ENCODE measurements at regions not wholly inside any gene's neighbourhood (a gene's known extent, or its start where the extent isn't known, plus 50 kb on each side); places are given as distances from the start of the nearest gene placed in this dataset.

DNA sequence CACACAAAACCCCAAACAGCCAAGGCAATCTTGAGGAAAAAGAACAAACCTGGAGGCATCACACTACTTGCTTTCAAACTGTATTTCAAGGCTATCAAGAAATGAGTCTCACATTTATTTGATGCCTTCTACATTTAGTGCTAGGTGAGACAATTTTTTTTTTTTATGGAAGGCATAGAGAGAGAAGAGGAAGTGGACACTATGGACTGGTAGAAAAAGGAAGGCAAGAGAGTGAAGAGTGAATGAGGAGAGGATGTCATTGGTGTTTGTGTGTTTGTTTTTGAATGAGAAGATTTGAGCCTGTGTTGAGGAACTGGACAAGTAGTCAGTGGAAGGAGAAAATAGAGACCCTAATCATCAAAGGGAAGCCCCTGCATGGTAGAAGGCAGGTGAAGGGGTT, 182.0 kb upstream of the JAG1 start:
- Mint-ChIP-seq H3K9me3 (peaks cover 8% of the 10 kb centered on the region; the same call in 1 of the 2 replicates), H3K27me3 (ENCODE audit: low read depth) (no peaks in the 10 kb centered on the region; the same call in 1 of the 2 replicates), H3K27ac (no peak overlapping the region), H3K4me1 (no peaks in the 10 kb centered on the region), H3K36me3 (no peaks in the 10 kb centered on the region), H3K4me3 (no peak overlapping the region)
- CTCF ChIA-PET, result no interaction called here
- DNase-seq (ENCODE audit: low spot score) (no peak), ATAC-seq (no peak)
- TF ChIP-seq RORB (CRISPR knock-in tag; IDR thresholded peaks at IDR 0.05) (no peak), ZNF232 (CRISPR knock-in tag; IDR thresholded peaks at IDR 0.05) (no peak), MXD4 (CRISPR knock-in tag; IDR thresholded peaks at IDR 0.05; ENCODE audit: borderline replicate concordance) (no peak)
- TF ChIP-seq, protein P1, sequence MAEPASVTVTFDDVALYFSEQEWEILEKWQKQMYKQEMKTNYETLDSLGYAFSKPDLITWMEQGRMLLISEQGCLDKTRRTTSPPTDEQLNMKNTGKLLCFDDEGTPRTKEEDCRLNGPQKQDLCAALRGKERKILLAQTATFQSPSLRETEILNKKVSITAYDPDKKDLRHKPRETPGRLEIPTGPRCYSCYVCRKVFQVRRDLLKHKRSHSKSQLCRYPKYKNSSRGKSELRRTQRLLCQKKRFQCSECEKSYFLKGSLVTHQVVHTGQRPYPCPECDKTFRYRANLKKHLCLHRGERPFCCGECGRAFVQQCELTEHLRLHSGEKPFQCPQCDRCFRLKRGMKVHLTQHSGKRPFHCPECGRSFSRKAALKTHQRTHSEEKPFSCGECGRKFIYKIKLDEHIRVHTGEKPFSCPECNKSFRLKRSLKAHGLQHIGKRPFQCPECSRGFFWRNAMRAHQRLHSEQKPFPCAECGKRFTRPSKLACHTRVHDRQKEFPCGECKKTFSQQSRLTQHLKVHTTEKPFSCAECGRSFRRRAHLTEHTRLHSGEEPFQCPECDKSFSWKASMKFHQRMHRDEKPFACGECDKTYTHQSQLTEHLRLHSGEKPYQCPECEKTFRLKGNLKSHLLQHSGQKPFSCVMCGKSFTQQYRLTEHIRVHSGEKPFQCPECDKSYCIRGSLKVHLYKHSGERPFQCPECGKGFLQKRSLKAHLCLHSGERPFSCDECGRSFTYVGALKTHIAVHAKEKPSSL (CRISPR knock-in tag; conservative IDR thresholded peaks at IDR 0.05), result no peak
- TF ChIP-seq, protein P2, sequence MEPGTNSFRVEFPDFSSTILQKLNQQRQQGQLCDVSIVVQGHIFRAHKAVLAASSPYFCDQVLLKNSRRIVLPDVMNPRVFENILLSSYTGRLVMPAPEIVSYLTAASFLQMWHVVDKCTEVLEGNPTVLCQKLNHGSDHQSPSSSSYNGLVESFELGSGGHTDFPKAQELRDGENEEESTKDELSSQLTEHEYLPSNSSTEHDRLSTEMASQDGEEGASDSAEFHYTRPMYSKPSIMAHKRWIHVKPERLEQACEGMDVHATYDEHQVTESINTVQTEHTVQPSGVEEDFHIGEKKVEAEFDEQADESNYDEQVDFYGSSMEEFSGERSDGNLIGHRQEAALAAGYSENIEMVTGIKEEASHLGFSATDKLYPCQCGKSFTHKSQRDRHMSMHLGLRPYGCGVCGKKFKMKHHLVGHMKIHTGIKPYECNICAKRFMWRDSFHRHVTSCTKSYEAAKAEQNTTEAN (CRISPR knock-in tag; IDR thresholded peaks at IDR 0.05), result no peak
- TF ChIP-seq, protein P3, sequence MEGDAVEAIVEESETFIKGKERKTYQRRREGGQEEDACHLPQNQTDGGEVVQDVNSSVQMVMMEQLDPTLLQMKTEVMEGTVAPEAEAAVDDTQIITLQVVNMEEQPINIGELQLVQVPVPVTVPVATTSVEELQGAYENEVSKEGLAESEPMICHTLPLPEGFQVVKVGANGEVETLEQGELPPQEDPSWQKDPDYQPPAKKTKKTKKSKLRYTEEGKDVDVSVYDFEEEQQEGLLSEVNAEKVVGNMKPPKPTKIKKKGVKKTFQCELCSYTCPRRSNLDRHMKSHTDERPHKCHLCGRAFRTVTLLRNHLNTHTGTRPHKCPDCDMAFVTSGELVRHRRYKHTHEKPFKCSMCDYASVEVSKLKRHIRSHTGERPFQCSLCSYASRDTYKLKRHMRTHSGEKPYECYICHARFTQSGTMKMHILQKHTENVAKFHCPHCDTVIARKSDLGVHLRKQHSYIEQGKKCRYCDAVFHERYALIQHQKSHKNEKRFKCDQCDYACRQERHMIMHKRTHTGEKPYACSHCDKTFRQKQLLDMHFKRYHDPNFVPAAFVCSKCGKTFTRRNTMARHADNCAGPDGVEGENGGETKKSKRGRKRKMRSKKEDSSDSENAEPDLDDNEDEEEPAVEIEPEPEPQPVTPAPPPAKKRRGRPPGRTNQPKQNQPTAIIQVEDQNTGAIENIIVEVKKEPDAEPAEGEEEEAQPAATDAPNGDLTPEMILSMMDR (IDR thresholded peaks at IDR 0.05), result no peak
- POLR2A ChIA-PET, result no interaction called here

DNA sequence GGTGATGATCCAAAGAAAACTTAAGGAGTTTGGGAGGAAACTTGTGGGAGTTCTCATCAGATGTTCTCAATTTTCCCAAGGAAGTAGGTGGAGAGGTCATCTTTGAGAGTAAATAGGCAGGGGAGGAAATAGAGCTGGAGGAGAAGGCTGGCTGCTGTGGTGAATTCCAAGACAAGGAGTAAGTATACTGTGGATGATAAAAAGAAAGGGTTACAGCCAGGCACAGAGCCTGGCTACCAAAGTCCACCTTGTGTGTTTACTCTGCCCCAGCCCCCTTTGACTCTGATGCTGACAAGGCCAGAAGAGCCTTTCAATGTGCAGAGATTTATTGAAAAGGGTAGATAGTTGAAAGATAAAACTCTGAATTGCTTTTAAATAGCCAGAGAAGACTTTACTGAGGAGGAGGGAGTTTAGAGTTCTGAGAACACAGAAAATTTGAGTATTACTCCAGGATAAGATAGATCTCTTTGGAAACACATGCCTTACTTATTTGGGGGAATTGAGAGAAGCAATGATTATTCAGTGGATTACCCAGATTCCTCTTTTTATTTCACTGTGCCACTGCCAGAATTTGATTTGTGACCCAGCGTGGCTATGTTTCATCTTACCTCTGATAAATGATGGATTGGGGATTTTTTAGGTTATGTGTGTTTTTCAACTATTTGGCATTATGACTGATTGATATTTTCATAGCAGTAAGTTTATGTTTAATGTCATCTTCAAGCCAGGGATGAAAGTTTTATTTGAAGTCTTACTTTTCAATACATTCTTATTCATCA, 182.6 kb upstream of the JAG1 start:
- Mint-ChIP-seq H3K4me3 (no peak overlapping the region), H3K27ac (no peak overlapping the region), H3K4me1 (no peaks in the 10 kb centered on the region), H3K36me3 (no peaks in the 10 kb centered on the region), H3K27me3 (ENCODE audit: low read depth) (no peaks in the 10 kb centered on the region; the same call in 1 of the 2 replicates), H3K9me3 (peaks cover 8% of the 10 kb centered on the region; the same call in 1 of the 2 replicates)
- TF ChIP-seq OVOL2 (CRISPR knock-in tag; IDR thresholded peaks at IDR 0.05; ENCODE audit: borderline replicate concordance), result no peak
- TF ChIP-seq, protein P4, sequence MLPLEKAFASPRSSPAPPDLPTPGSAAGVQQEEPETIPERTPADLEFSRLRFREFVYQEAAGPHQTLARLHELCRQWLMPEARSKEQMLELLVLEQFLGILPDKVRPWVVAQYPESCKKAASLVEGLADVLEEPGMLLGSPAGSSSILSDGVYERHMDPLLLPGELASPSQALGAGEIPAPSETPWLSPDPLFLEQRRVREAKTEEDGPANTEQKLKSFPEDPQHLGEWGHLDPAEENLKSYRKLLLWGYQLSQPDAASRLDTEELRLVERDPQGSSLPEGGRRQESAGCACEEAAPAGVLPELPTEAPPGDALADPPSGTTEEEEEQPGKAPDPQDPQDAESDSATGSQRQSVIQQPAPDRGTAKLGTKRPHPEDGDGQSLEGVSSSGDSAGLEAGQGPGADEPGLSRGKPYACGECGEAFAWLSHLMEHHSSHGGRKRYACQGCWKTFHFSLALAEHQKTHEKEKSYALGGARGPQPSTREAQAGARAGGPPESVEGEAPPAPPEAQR (CRISPR knock-in tag; IDR thresholded peaks at IDR 0.05), result no peak
- TF ChIP-seq GABPB1 (CRISPR knock-in tag; IDR thresholded peaks at IDR 0.05), result no peak
- TF ChIP-seq FOXP1 (CRISPR knock-in tag; IDR thresholded peaks at IDR 0.05; ENCODE audit: borderline replicate concordance), result no peak
- TF ChIP-seq, protein P5, sequence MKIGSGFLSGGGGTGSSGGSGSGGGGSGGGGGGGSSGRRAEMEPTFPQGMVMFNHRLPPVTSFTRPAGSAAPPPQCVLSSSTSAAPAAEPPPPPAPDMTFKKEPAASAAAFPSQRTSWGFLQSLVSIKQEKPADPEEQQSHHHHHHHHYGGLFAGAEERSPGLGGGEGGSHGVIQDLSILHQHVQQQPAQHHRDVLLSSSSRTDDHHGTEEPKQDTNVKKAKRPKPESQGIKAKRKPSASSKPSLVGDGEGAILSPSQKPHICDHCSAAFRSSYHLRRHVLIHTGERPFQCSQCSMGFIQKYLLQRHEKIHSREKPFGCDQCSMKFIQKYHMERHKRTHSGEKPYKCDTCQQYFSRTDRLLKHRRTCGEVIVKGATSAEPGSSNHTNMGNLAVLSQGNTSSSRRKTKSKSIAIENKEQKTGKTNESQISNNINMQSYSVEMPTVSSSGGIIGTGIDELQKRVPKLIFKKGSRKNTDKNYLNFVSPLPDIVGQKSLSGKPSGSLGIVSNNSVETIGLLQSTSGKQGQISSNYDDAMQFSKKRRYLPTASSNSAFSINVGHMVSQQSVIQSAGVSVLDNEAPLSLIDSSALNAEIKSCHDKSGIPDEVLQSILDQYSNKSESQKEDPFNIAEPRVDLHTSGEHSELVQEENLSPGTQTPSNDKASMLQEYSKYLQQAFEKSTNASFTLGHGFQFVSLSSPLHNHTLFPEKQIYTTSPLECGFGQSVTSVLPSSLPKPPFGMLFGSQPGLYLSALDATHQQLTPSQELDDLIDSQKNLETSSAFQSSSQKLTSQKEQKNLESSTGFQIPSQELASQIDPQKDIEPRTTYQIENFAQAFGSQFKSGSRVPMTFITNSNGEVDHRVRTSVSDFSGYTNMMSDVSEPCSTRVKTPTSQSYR (CRISPR knock-in tag; IDR thresholded peaks at IDR 0.05), result no peak
- TF ChIP-seq, protein P2 (CRISPR knock-in tag; IDR thresholded peaks at IDR 0.05), result no peak
- no peak for TF ChIP-seq MXD4 (CRISPR knock-in tag; IDR thresholded peaks at IDR 0.05; ENCODE audit: borderline replicate concordance)
- TF ChIP-seq, protein P6, sequence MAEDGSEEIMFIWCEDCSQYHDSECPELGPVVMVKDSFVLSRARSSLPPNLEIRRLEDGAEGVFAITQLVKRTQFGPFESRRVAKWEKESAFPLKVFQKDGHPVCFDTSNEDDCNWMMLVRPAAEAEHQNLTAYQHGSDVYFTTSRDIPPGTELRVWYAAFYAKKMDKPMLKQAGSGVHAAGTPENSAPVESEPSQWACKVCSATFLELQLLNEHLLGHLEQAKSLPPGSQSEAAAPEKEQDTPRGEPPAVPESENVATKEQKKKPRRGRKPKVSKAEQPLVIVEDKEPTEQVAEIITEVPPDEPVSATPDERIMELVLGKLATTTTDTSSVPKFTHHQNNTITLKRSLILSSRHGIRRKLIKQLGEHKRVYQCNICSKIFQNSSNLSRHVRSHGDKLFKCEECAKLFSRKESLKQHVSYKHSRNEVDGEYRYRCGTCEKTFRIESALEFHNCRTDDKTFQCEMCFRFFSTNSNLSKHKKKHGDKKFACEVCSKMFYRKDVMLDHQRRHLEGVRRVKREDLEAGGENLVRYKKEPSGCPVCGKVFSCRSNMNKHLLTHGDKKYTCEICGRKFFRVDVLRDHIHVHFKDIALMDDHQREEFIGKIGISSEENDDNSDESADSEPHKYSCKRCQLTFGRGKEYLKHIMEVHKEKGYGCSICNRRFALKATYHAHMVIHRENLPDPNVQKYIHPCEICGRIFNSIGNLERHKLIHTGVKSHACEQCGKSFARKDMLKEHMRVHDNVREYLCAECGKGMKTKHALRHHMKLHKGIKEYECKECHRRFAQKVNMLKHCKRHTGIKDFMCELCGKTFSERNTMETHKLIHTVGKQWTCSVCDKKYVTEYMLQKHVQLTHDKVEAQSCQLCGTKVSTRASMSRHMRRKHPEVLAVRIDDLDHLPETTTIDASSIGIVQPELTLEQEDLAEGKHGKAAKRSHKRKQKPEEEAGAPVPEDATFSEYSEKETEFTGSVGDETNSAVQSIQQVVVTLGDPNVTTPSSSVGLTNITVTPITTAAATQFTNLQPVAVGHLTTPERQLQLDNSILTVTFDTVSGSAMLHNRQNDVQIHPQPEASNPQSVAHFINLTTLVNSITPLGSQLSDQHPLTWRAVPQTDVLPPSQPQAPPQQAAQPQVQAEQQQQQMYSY (CRISPR knock-in tag; IDR thresholded peaks at IDR 0.05), result no peak
- TF ChIP-seq ZNF671 (CRISPR knock-in tag; IDR thresholded peaks at IDR 0.05), result no peak
- TF ChIP-seq RORB (CRISPR knock-in tag; IDR thresholded peaks at IDR 0.05), result no peak
- TF ChIP-seq ELF4 (CRISPR knock-in tag; IDR thresholded peaks at IDR 0.05; ENCODE audit: low read depth), result no peak
- DNase-seq (ENCODE audit: low spot score) (no peak), ATAC-seq (no peak)
- POLR2A ChIA-PET, result no interaction called here
- CTCF ChIA-PET, result no interaction called here
